CD14-positive monocyte (primary cell): ENCODE measurements at regions not wholly inside any gene's neighbourhood (a gene's known extent, or its start where the extent isn't known, plus 50 kb on each side); places are given as distances from the start of the nearest gene placed in this dataset.
"Not testable (repeated sequence)": the region's sequence is repeated elsewhere in the genome, so short reads cannot be mapped to it uniquely, and the experiment has no call there.

Source experiments
- DNase-seq, 3 donors: peaks; one replicate each; pipeline ENCODE4 v3.0.0-alpha.2; 2011 to 2022
- H2AFZ ChIP-seq: 2 replicates; pipeline ENCODE4 v1.6.0; 2012; ENCODE audit warnings: mild to moderate bottlenecking, low read depth, low read length, inconsistent platforms; ENCODE audit not compliant: insufficient read depth, poor library complexity, severe bottlenecking
- H3K27ac ChIP-seq, 2 donors: 1 replicate in 1 of 2; 2 replicates in 1 of 2; pipeline ENCODE4 v1.5.1; 2012 to 2013; ENCODE audit warnings: low read length in 2 of 2, control low read depth in 1 of 2, inconsistent platforms in 1 of 2, low read depth in 1 of 2, mild to moderate bottlenecking in 1 of 2
- H3K27me3 ChIP-seq, 2 donors: one replicate each; pipeline versions ENCODE4 v1.6.0 to v1.6.1; 2011 to 2013; ENCODE audit warnings: low read length in 2 of 2; ENCODE audit not compliant: control insufficient read depth in 2 of 2, insufficient read depth in 2 of 2
- H3K36me3 ChIP-seq, 2 donors: replicated peaks in 1 of 2; 1 replicate in 1 of 2; 2 replicates in 1 of 2; pipeline versions ENCODE4 v1.5.1 to v1.6.1; 2012 to 2013; ENCODE audit warnings: low read length in 2 of 2, control low read depth in 1 of 2, inconsistent platforms in 1 of 2, mild to moderate bottlenecking in 1 of 2; ENCODE audit not compliant: insufficient read depth in 2 of 2, control insufficient read depth in 1 of 2
- H3K4me1 ChIP-seq, 2 donors: 1 replicate in 1 of 2; 2 replicates in 1 of 2; pipeline versions ENCODE4 v1.5.1 to v1.6.1; 2012 to 2013; ENCODE audit warnings: low read length in 2 of 2, control low read depth in 1 of 2, inconsistent platforms in 1 of 2, mild to moderate bottlenecking in 1 of 2, moderate library complexity in 1 of 2; ENCODE audit not compliant: insufficient read depth in 2 of 2, control insufficient read depth in 1 of 2
- H3K4me2 ChIP-seq: replicated peaks from 2 replicates; pipeline ENCODE3; 2012; ENCODE audit warnings: low read length, moderate library complexity, mild to moderate bottlenecking; ENCODE audit not compliant: poor library complexity, severe bottlenecking; ENCODE audit errors: extremely low read depth
- H3K4me3 ChIP-seq, 3 experiments: fragments of 200-600 bp in 1 of 3; sonication (generic) in 1 of 3; replicated peaks in 1 of 3; 1 replicate in 2 of 3; 2 replicates in 1 of 3; pipeline ENCODE4 v1.5.1; 2011 to 2013; ENCODE audit warnings: low read length in 3 of 3, mild to moderate bottlenecking in 3 of 3, control low read depth in 2 of 3, low read depth in 2 of 3, inconsistent platforms in 1 of 3, moderate library complexity in 1 of 3
- H3K79me2 ChIP-seq: 2 replicates; pipeline ENCODE4 v1.6.0; 2012; ENCODE audit warnings: mild to moderate bottlenecking, control low read depth, inconsistent platforms, low read length, moderate library complexity; ENCODE audit not compliant: insufficient read depth
- H3K9ac ChIP-seq: 2 replicates; pipeline ENCODE4 v1.6.0; 2017; ENCODE audit warnings: low read length, mild to moderate bottlenecking; ENCODE audit not compliant: insufficient read depth, poor library complexity, severe bottlenecking
- H3K9me3 ChIP-seq, 2 donors: replicated peaks in 1 of 2; 1 replicate in 1 of 2; 2 replicates in 1 of 2; pipeline versions ENCODE4 v1.5.1 to v1.6.1; 2012 to 2013; ENCODE audit warnings: low read length in 2 of 2, control low read depth in 1 of 2; ENCODE audit not compliant: control insufficient read depth in 1 of 2, insufficient read depth in 1 of 2
- H4K20me1 ChIP-seq: 2 replicates; pipeline ENCODE4 v1.6.0; 2012; ENCODE audit warnings: mild to moderate bottlenecking, low read length, control low read depth, moderate library complexity; ENCODE audit not compliant: insufficient read depth
- H3K27ac Mint-ChIP-seq, 7 donors: one replicate each; pipeline ENCODE4 v1.8.0; 2020; ENCODE audit warnings: mild to moderate bottlenecking in 7 of 7, mixed read lengths in 7 of 7, moderate library complexity in 6 of 7, inconsistent platforms in 2 of 7
- H3K27me3 Mint-ChIP-seq, 3 donors: one replicate each; pipeline ENCODE4 v1.8.0; 2021 to 2022; ENCODE audit warnings: low read depth in 3 of 3, mild to moderate bottlenecking in 3 of 3, mixed read lengths in 3 of 3, moderate library complexity in 3 of 3, inconsistent platforms in 1 of 3
- H3K36me3 Mint-ChIP-seq, 2 donors: one replicate each; pipeline ENCODE4 v1.8.0; 2020; ENCODE audit warnings: mixed read lengths in 2 of 2, inconsistent platforms in 1 of 2, mild to moderate bottlenecking in 1 of 2
- H3K4me1 Mint-ChIP-seq: one replicate; pipeline ENCODE4 v1.8.0; 2020; ENCODE audit warnings: mild to moderate bottlenecking, mixed read lengths
- H3K4me3 Mint-ChIP-seq, 2 donors: one replicate each; pipeline ENCODE4 v1.8.0; 2020; ENCODE audit warnings: mild to moderate bottlenecking in 2 of 2, mixed read lengths in 2 of 2, moderate library complexity in 1 of 2
- H3K9me3 Mint-ChIP-seq, 7 donors: one replicate each; pipeline ENCODE4 v1.8.0; 2020 to 2022; ENCODE audit warnings: mixed read lengths in 7 of 7, mild to moderate bottlenecking in 6 of 7, moderate library complexity in 6 of 7, inconsistent platforms in 2 of 7
- CTCF ChIP-seq: fragments of 200-600 bp; IDR thresholded peaks from one replicate; pipeline ENCODE4 v1.8.0; 2022; ENCODE audit warnings: antibody characterized with exemption, mild to moderate bottlenecking
- WGBS: methylation state at CpG from one replicate; pipeline ENCODE4 v1.1.5; 2013; ENCODE audit warnings: missing lambda C conversion rate; ENCODE audit not compliant: insufficient coverage; 5-methylcytosine and 5-hydroxymethylcytosine counted together
- intact Hi-C, 2 donors: fragments of 100-400 bp; cut with micrococcal nuclease; formaldehyde crosslinking; loops; one replicate each; pipeline versions ENCODE4 v1.15.0 to v1.15.1; 2023

GRCh38 chr13:85137516-85137915 lies 661.7 kb downstream of the SLITRK6 start:
- no peak overlapping the region for H3K9ac ChIP-seq
- no peaks in the 10 kb centered on the region for H3K4me1 Mint-ChIP-seq
- no peaks in the 10 kb centered on the region for H3K79me2 ChIP-seq
- no peaks in the 10 kb centered on the region for H3K36me3 Mint-ChIP-seq
- H3K27ac ChIP-seq, result no peak overlapping the region
- intact Hi-C loops, result no loop called here
- DNase-seq, result no peak
- peaks cover under 1 to 9% (median 3%) of the 10 kb centered on the region in 7 donors for H3K9me3 Mint-ChIP-seq
- H3K4me2 ChIP-seq, result no peak overlapping the region
- no peaks in the 10 kb centered on the region for H3K36me3 ChIP-seq
- no peak overlapping the region for H3K27ac Mint-ChIP-seq
- no peak overlapping the region for H3K4me3 Mint-ChIP-seq
- H3K27me3 Mint-ChIP-seq, result no peaks in the 10 kb centered on the region
- no peaks in the 10 kb centered on the region for H3K27me3 ChIP-seq
- H4K20me1 ChIP-seq, result no peaks in the 10 kb centered on the region
- H3K9me3 ChIP-seq, result peaks cover 0 to 23% of the 10 kb centered on the region in 2 donors
- WGBS, result no CpG with 5 or more reads among the region's 1 CpG
- H2AFZ ChIP-seq, result no peak overlapping the region
- H3K4me3 ChIP-seq, result no peak overlapping the region
- no peak for TF ChIP-seq CTCF
- H3K4me1 ChIP-seq, result no peaks in the 10 kb centered on the region

DNA sequence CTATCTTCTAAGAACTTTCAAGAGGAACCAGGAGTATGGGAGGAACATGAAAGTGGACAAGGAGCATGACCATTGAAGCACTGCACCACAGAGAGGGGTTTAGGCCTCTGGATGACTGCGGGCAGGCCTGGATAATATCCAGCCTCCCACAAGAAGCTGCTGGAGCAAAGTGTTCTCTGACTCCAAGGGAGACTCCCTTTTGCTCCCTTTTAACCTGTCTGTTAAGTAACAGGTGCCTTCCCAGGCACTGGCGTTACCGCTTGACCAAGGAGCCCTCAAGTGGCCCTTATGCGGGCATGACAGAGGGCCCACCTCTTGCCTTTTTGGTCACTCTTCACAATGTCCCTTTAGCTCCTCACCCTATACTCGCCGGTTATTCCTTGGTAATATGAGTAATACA lies 666.2 kb downstream of the SLITRK6 start:
- H3K9ac ChIP-seq, result no peak overlapping the region
- DNase-seq, result no peak
- Mint-ChIP-seq H3K4me1 (no peaks in the 10 kb centered on the region), H3K9me3 (peaks cover 0 to 8% (median 4%) of the 10 kb centered on the region in 7 donors), H3K27me3 (no peaks in the 10 kb centered on the region), H3K4me3 (no peak overlapping the region), H3K27ac (no peak overlapping the region), H3K36me3 (no peaks in the 10 kb centered on the region)
- H4K20me1 ChIP-seq, result no peaks in the 10 kb centered on the region
- no peaks in the 10 kb centered on the region for H3K27me3 ChIP-seq
- 98% methylated on average over 4 of the region's 6 CpGs for WGBS
- H3K4me2 ChIP-seq, result no peak overlapping the region
- H3K9me3 ChIP-seq, result peaks cover 0 to 19% of the 10 kb centered on the region in 2 donors
- no peaks in the 10 kb centered on the region for H3K79me2 ChIP-seq
- no peak overlapping the region for H3K4me3 ChIP-seq
- H3K27ac ChIP-seq, result no peak overlapping the region
- H3K4me1 ChIP-seq, result no peaks in the 10 kb centered on the region
- TF ChIP-seq CTCF, result no peak
- H2AFZ ChIP-seq, result no peak overlapping the region
- intact Hi-C loops, result no loop called here
- no peaks in the 10 kb centered on the region for H3K36me3 ChIP-seq

GRCh38 chr13:85123501-85123900 lies 675.7 kb downstream of the SLITRK6 start:
- H3K36me3 ChIP-seq, H3K4me3 ChIP-seq, DNase-seq, H3K4me1 Mint-ChIP-seq, H3K27ac Mint-ChIP-seq, H3K79me2 ChIP-seq, H3K9ac ChIP-seq, H4K20me1 ChIP-seq, H2AFZ ChIP-seq, H3K4me2 ChIP-seq, H3K4me1 ChIP-seq, H3K27ac ChIP-seq, H3K27me3 ChIP-seq, H3K4me3 Mint-ChIP-seq, H3K27me3 Mint-ChIP-seq, H3K36me3 Mint-ChIP-seq, intact Hi-C loops, H3K9me3 ChIP-seq: not testable (repeated sequence)
- H3K9me3 Mint-ChIP-seq, result peaks cover 2 to 14% (median 10%) of the 10 kb centered on the region in 7 donors
- WGBS, result no CpG with 5 or more reads among the region's 14 CpGs
